Medulla oblongata (tissue), 1 donor: ENCODE measurements at regions not wholly inside any gene's neighbourhood (a gene's known extent, or its start where the extent isn't known, plus 50 kb on each side); places are given as distances from the start of the nearest gene placed in this dataset.

Experiments
- DNase-seq: peaks from one replicate; pipeline ENCODE4 v3.0.0-alpha.2; 2015; ENCODE audit errors: extremely low spot score

GRCh38 chrX:139290310-139290709, 240.2 kb upstream of the F9 start:
- DNase-seq: no peak

GRCh38 chrX:139287155-139287924, 243.2 kb upstream of the F9 start:
- DNase-seq: no peak

- DNase-seq: no peak
Observed at GRCh38 chrX:139286342-139286741, 244.2 kb upstream of the F9 start.

- no peak for DNase-seq
Observed at GRCh38 chrX:139267851-139268250, 262.7 kb upstream of the F9 start.

- DNase-seq: no peak
Observed at GRCh38 chrX:139246295-139246694, 284.2 kb upstream of the F9 start.

- no peak for DNase-seq
Observed at GRCh38 chrX:139237141-139237540, 293.4 kb upstream of the F9 start.

GRCh38 chrX:139234898-139235297, 295.6 kb upstream of the F9 start:
- DNase-seq: no peak

- DNase-seq: no peak
Observed at GRCh38 chrX:139224953-139225665, 305.4 kb upstream of the F9 start.

- DNase-seq: no peak
Observed at GRCh38 chrX:139222511-139223200, 307.9 kb upstream of the F9 start.

GRCh38 chrX:139213241-139213709, 317.3 kb upstream of the F9 start:
- no peak for DNase-seq

GRCh38 chrX:139211568-139212182, 318.9 kb upstream of the F9 start:
- DNase-seq: no peak

- DNase-seq: no peak
Observed at GRCh38 chrX:139209342-139209741, 321.2 kb upstream of the F9 start.

GRCh38 chrX:139207655-139208054, 322.9 kb upstream of the F9 start:
- DNase-seq: no peak

GRCh38 chrX:139206914-139207313, 323.6 kb upstream of the F9 start:
- no peak for DNase-seq

GRCh38 chrX:139204898-139205667, 325.5 kb upstream of the F9 start:
- DNase-seq: no peak

- DNase-seq: no peak
Observed at GRCh38 chrX:139204571-139204897, 326.0 kb upstream of the F9 start.

GRCh38 chrX:139203651-139204570, 326.6 kb upstream of the F9 start:
- no peak for DNase-seq

- DNase-seq: no peak
Observed at GRCh38 chrX:139202742-139203420, 327.7 kb upstream of the F9 start.

GRCh38 chrX:139201924-139202323, 328.6 kb upstream of the F9 start:
- no peak for DNase-seq

- DNase-seq: no peak
Observed at GRCh38 chrX:139200793-139201192, 329.7 kb upstream of the F9 start.
